SH-SY5Y (cell line): ENCODE measurements at regions not wholly inside any gene's neighbourhood (a gene's known extent, or its start where the extent isn't known, plus 50 kb on each side); places are given as distances from the start of the nearest gene placed in this dataset.

ENCODE experiments used
- GATA2 ChIP-seq: IDR thresholded peaks from 2 replicates; pipeline ENCODE4 v1.6.1; 2011; ENCODE audit warnings: mild to moderate bottlenecking, low read depth, low read length
- GATA3 ChIP-seq: IDR thresholded peaks from 2 replicates; pipeline ENCODE4 v1.6.1; 2011; ENCODE audit warnings: low read depth, mild to moderate bottlenecking, low read length, moderate library complexity

- TF ChIP-seq GATA2 = no peak
- TF ChIP-seq GATA3 = no peak
These were observed 933.8 kb downstream of the IPMK start for GRCh38 chr10:57333880-57334279.
